Islet of Langerhans (tissue), 1 donor: ENCODE measurements at regions not wholly inside any gene's neighbourhood (a gene's known extent, or its start where the extent isn't known, plus 50 kb on each side); places are given as distances from the start of the nearest gene placed in this dataset.
"Not testable (repeated sequence)": the region's sequence is repeated elsewhere in the genome, so short reads cannot be mapped to it uniquely, and the experiment has no call there.

Source experiments
- FAIRE-seq: peaks from one replicate; lab custom pipeline; 2011; peaks lifted over from hg19 to GRCh38; lab: Jason Lieb, UNC

DNA sequence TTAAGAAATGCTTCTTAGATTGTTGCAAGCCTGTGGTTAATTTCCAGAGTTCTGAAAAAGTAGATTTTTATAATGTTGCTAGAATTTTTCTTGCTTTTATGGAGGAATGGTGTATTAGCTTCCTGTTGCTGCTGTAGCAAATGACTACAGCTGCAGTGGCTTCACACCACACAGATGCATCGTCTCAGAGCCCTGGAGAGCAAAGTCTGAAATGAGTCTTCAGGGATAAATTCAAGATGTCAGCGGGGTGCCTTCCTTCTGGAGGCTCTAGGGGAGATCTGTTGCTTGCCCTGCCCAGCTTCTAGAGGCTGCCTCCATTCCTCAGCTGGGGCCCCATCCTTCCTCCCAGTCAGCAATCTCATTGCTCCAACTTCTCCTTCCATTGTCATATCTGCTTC is 187.8 kb downstream of the ZNF516 start:
- no peak for FAIRE-seq

DNA sequence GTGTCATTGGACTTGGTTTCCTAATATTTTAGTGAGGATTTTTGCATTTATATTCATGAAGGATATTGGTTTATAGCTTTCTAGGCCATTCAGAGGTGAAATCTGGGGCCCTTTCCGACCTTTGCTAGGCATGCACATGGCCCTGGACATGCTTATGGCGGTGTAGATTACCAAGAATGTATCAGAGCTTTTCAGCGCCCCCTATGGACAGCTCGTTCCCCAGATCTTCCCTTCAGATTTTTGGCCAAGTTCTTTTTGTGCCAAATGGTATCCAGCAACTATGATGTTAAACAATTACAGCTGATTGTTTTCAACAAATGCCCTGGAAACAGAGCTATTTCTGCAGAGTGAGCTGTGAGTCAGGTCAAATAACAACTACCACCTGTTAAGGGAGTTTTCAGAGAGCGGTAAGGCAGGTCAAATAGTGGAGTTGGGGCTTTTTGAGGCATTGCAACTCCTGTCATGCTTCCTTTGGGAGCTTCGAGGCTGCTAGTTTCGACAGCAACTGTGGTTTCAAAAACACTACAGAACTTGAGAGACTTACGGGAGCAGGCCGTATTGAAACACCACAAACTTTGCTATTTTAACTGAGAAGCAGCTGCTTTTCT is 188.3 kb downstream of the ZNF516 start:
- no peak for FAIRE-seq

DNA sequence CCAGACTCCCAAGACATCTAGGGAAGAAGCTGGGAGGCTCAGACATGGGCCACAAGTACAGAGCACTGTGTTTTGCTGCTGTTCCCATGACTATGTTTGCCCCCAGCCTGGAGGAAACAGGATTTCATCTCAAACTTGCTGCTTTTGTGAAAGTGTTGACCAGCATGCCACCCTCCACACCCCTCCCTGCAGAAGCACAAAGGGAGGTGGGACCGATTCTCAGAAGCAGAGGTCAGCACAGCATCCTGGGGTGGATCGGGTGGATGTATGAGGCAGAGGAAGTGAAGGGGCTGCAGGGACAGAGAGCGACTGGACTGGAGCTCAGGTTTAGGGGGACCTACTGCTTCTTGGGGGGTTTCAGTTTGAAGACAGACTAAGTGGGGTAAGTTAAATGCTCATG is 209.2 kb downstream of the ZNF516 start:
- no peak for FAIRE-seq

DNA sequence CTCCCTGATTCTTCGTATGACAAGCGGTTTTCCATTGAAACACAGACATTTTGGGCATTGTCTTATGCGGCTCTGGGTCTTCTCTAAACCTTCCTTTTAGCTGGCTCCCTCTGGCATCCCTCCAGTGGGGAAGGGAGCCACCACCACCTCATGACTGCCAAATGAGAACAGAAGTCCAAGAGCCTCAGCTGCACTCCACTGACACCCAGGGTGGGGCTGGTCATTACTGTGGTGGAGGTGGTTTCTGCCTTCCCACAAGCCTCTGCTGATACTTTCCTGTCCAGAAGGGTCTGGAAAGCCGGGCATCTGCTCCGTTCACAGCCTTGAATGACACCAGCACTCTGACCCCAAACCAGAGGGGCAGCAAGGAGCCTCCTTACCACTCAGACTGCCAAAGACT is 213.5 kb downstream of the ZNF516 start:
- FAIRE-seq, result no peak

DNA sequence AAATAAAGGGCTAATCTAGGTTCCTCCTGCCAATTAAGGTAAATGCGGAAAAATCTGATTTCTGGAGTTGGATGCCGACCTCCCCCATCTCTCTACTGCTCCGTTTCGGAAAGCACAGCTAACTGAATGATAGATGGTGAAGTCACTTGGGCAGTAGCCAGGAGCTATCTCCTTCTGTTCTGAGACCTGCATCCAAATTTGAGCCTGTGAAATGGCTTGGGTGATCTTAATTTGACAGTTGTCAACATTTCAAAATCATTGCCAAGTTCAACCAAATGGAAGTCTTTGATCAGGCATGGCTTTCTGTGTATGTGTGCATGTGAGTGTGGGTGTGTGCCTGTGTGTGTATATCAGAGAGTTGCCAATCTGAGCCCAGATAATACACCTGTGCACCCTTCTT is 217.2 kb downstream of the ZNF516 start:
- FAIRE-seq, result no peak

DNA sequence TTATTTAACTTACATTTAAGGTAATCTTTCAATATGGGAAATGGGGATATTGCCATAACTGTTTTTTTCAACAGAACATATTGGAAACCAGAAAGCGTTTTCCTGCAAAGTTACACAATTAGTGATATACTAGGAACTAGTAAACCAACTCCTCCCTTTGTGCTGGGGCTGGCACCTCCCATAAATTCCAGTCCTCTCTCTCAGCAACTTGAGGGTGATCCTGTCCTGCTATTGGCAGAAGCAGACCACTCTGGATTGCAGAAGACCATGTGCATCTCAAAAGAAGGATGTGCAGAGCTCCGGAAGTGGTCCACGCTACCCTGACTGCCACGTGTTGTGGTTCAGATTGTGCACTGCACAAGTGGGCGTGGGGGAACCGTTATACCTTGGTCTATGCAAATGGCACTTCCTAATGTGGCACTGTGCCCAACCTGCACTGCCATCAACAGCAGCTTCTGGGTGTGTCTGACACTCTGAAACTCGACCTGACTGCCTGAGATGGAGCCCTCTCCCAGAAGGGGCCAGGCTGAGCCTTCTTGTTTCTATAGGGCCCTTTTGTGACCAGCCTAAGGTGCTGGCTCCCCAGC is 219.2 kb downstream of the ZNF516 start:
- no peak for FAIRE-seq

DNA sequence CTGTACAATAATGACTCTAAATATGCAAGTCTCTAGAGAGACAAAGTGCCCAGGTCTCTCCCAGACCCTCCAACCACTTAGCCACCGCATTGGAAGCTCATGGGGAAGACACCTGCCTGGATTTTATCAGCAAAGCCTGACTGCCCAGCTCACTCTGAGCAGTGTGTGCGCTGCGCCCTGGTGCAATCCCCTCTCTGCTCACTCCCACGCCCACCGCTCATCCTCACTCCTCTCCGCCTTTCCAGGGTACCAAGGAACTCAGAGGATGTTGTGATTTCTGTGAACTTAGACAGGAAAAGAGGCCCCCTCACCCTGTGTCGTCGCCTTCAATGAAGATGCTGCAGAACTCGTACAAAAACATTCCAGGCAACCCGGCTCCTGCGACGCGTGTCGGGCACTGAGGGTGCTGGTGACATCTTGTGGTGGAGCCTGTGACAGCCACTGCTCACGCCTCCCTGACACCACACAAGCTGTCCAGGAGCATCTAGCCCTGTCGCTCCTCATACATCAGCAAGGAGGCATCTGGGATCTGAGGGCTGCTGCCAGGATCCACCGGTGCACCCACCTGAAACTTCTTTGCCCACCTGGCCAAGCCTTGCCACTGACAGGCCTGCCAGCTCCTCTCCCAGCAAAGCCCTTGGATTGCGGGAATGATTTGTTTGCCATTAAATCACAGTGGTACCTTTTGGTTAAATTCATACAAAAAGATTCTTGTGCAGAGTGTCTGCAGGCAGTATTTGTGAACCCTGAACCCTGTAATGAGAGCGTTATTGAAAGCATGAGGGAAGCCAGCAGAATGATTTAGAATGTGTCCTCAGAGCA is 220.4 kb downstream of the ZNF516 start:
- FAIRE-seq, result no peak

DNA sequence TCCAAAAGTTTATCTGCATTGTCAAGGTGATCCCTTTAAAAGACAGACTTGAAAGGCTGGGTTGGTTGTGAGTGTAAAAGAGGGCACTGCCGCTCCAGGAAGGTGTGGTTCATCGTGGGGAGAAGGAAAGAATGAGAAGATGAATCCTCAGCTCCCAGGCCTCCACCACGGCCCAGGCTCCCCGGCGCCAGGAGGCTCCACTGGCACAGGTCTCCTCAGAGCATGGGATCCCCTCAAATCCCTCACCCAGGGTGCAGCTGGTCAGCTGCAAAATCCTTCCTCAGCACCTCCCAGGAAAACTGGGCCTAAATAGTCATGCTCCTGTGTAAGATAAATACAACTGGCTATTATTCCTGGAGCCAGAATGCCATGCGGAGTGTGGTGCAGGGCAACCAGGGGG is 221.1 kb downstream of the ZNF516 start:
- no peak for FAIRE-seq

DNA sequence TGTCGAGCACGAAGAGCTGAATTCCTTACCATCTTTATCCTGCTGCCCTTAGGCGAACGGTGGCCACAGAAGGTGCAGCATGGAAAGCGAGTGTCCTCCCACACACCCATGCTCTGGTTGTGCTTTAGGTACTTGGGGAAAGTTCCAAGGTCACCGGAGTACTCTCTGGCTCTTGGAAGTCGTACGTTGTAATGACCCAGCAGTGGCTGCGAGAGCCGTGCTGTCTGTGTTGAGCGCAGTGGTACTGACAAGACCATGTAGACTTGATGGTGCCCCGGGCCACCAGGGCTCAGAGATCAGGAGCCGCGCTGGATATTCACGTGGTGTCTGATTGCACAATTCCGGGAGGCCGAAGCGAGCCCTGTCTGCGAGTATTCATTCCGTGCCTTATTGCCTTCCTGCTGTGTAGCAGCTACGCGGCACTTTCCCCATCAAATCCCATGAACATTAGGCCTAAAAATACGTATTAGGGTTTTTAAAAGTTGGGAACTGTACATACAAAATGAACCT is 222.0 kb downstream of the ZNF516 start:
- no peak for FAIRE-seq

DNA sequence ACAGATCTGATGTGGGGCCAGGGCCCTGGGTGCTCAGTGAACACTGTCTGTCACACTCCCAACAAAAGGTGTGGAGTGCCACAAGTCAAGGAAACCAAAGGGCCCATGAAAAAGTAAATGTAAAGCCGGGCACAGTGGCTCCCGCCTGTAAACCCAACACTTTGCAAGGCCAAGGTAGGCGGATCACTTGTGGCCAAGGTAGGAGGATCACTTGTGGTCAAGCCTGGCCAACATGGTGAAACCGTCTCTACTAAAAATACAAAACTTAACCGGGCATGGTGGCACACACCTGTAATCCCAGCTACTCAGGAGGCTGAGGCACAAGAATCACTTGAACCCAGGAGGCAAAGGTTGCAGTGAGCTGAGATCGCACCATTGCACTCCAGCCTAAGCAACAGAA is 227.6 kb downstream of the ZNF516 start:
- FAIRE-seq, result not testable (repeated sequence)

DNA sequence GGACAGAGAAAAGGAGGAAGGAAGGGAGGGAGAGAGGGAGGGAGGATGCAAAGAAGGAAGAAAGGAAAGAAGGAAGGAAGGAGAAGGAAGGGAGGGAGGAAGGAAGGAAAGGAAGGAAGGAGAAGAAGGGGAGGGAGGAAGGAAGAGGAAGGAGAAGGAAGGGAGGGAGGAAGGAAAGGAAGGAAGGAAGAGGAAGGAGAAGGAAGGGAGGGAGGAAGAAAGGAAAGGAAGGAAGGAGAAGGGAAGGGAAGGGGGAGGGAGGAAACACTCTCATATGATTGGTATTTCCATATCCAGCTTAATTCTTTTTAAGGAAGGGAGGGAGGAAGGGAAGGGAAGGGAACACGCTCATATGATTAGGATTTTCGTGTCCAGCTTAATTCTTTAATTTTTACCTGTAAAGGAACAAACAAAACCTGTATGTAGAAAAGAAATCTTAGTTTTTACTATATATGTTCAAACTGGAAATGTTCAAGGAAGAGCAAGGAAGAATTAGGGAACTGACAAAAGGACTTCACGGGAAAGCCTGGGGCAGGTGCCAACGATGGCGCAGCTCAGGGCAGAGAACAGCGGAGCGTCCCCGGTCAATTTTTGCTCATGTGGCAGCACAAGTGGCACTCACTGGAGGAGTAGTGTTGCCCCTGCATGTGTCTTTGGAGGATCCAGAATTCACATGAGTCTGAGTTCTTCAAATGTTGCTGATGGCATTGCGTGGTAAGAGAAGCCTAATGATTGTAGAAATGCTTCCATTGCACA is 228.6 kb downstream of the ZNF516 start:
- no peak for FAIRE-seq

DNA sequence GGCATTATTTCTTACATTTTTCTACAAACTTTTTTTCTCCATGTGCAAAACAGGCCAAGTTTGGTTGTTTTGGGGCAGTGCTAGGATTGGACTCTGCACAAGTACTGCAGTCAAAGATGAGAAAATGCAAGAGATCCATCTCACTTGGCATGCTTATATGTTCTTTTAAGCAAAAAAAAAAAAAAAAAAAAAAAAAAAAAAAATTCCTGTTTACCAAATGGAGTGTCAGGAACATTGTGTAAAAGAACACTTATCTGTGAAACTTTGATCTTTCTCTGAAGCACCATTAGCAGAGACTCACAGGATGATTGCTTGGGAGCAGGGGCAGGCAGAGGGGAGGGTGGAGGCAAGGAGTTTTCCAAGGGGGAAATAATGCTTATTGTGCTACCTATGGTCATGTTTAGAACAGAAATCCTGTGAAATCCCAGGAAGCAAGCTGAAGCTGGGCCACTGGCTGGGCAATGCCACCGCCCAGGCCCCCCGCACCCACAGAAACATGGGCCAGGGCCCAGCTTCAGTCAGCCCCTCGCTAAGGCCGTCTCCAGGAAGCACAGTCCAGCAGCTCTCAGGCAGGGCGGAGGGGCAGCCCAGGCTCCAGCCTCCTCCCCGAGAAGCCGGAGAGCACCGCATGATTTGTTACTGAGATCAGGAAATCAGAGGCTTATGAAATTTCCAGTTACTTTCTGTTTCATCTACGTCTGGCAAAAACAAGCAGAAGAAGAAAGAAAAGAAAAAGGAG is 229.4 kb downstream of the ZNF516 start:
- FAIRE-seq, result no peak

DNA sequence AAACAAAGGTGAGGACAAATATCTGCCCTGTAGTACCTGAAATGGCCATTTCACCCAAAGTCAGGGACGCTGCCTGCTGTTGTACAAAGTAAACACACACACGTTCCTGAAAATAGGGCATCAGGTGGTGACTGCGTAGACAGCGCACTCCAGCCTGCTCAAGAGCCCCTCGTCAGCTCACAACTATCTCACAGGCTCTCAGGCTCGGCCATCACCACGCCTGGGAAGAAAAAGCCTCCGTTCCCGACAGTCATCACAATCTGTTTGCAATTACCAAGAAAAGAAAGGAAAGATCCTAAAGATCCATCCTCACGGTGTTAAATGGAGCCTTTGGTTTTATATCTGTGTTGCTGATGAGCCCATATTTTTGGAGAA is 230.2 kb downstream of the ZNF516 start:
- FAIRE-seq, result no peak

DNA sequence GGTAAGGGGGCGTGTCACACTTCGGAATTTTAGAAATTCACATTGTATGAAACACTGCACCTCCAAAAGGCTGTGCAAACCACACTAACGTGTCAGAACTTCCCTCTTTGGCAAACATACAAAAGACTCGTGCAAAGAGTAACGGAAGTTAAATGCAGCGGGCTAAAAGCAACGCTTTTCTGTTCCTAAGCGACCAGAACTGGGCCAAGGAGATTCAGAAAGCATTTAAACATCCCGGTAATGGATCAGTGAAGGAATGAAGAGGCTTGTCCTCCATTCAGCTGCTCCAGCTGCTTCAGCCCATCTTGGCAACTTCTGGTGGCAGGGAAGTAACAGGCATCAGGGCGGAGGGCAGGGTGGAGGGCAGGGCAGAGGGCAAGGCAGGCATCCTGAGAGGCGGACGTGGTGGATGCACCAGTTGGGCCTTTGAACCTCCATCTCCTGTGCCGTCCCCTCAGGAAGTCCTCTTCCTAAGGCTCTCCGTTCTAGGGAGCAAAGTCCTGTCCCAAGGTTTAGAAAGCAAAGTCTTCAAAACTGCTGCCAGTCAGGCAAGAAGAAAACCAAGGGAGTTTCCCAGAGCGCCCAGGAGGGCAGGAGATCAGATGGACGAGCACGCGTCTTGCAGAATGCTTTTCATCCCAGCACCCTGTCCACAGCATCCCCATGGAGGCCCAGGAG is 230.7 kb downstream of the ZNF516 start:
- FAIRE-seq, result no peak

DNA sequence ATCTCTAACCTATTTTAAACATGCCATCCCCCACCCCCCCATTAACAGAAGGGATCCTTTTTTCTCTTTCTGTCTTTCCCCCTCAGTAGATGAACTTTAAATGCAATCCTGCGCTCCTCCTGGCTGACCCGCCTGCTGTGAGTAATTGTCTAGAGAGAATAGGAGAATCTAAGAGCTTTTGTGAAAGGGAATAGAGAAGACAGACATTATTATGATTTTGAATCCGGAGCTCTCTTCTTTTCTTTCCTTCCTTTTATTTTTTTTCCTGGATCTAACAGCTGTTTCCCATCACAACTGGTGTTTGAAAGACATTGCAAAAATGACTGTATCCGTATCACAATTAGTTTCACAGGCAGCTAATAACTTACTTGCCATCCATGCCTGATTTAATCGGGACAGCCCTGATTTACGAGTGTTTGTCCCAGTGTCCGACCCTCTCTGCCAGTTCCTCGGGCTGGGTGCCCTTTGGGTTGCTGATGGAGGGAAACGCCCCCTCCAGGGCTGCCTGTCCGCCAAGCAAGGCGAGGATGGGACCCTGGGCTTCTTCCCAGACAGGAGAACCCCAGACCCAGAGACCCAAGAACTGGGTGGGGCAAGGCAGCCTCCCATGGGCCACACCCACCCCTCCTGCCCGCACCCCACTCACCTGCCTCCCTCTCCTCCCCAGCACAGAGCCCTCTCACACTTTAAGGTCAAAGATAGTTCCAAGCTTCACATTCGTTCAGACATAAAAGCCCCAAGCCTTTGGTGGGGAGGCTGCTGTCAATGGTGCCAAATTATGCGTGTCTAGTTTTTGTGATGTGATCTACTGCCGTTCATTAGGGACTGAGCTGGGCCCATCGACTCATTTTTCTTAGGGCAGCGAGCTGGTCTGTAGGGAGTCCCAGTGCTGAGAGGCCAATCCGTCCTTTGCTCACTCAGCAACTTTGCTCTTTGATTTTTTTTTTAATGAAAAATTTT is 231.7 kb downstream of the ZNF516 start:
- no peak for FAIRE-seq

DNA sequence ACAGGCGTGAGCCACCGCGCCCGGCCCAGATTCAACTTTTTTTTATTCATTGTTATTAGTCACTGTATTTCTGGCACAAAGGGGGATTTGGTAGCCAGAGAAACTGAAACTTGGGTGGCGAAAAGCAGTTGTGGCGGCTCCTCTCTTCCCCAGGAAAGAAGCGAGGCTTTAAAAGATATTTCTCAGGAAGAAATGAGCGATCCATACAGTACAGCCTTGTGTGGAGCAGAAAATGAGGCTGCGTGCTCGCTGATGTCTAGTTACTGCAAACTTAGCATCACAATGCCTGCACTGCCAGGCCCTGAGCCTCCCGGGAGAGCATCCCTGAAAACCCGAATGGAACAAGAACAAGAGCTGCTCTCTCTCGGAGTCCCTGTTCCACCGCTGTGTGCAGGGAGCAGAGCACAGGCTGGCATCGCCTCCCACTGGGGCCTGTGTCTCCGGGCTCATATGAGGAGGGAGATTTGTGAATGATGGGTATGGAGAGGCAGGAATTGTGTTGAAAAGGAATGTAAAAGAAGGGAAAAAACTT is 234.0 kb downstream of the ZNF516 start:
- no peak for FAIRE-seq

DNA sequence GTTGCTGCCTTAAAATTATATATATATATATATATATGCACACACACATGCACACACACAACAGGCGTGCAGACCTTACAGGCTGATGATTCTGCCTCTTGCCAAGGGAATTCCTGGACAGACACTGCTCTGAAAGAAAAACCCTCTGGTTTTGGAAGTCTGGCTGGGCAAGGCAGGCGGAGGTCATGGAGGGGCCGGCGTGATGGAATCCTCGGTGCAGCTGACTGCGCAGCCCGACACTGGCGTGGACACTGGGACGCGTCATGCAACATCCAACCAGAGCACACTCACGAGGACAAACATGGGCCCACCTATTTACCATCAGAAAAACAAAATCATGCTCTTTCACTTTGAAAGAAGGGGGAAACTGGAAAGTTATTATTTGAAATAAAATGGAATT is 235.3 kb downstream of the ZNF516 start:
- FAIRE-seq, result no peak

DNA sequence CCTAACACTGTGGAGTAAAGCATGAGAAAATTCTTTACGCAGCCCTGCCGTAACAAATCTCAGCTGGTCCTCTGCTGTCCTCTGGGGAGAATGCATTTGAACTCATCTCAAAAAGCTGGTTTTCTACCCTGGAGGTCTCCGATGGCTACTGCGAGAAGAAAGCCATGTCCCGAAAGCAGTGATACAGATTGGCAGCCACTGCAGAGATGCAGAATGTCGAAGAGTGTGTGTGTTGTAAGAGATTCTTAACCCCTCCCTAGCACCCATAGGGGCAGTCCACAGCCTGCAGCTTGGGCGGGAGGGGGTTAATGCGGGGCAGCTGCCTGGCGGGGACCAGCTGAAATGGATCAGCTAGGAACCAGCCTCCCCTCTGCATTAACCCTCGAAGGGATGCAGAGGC is 235.9 kb downstream of the ZNF516 start:
- no peak for FAIRE-seq

DNA sequence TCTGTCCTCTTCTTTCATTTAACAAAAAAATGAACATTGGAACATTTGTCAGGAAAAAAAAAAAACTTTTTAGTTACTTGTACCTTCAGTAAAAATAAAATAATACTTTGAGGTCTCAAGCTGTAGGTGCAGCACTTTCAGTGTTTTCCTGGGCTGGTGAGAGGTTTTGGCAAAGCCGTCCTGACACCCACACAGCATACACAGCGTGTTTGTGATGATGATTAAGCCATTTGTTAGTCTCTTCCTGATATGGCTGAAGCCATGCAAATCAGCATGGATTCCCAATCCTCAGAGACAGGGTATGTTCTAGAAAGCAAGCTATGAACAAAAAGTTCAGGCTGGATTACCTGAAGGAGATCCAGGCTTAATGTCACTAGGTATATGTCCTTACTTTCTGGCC is 236.8 kb downstream of the ZNF516 start:
- FAIRE-seq, result no peak

DNA sequence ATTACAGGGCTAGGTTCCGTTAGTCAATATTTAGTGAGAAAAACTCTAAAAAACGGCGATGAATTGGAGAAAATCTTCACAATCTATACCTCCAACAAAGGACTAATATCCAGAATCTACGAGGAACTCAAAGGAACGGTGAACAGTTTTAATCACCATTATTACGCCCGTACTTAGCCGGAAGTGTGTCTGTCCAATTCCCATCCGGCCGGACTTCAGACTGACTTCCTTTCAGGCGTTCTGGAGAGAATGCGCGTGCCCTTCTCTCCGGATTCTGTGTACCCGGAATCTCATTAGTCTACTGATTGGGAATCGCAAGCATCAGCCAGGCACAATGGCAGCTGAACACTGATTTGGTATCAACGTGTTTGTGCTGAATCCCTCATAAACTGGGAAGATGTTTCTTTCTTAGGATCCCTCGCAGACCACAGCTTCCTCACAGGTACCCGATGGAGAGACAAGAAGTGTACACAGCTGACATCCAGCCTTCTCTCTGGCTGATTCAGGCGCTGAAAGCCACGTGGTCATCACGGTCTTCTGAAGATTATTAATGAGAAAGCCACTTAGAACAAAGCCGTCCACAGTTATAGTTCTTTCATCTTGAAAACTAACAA is 239.9 kb downstream of the ZNF516 start:
- FAIRE-seq, result no peak
